Right renal cortex interstitium (tissue), 3 donors: ENCODE measurements at regions not wholly inside any gene's neighbourhood (a gene's known extent, or its start where the extent isn't known, plus 50 kb on each side); places are given as distances from the start of the nearest gene placed in this dataset.
"Not testable (repeated sequence)": the region's sequence is repeated elsewhere in the genome, so short reads cannot be mapped to it uniquely, and the experiment has no call there.

Experiments
- DNase-seq, 3 donors: peaks; one replicate each; pipeline ENCODE4 v3.0.0-alpha.2; 2013; ENCODE audit warnings: low read depth in 3 of 3, low spot score in 2 of 3

- DNase-seq, result not testable (repeated sequence)
These were observed 606.2 kb upstream of the CITED2 start for GRCh38 chr6:139980631-139981030.

- no peak for DNase-seq
These were observed 604.7 kb upstream of the CITED2 start for GRCh38 chr6:139979021-139979725.

GRCh38 chr6:139977887-139978332 is 603.5 kb upstream of the CITED2 start:
- no peak for DNase-seq

- no peak for DNase-seq
These were observed 599.4 kb upstream of the CITED2 start for GRCh38 chr6:139973669-139974344.

GRCh38 chr6:139972116-139972515 is 597.7 kb upstream of the CITED2 start:
- no peak for DNase-seq

GRCh38 chr6:139970591-139970991 is 596.1 kb upstream of the CITED2 start:
- DNase-seq, result no peak

GRCh38 chr6:139967497-139967896 is 593.0 kb upstream of the CITED2 start:
- no peak for DNase-seq

- no peak for DNase-seq
These were observed 590.9 kb upstream of the CITED2 start for GRCh38 chr6:139965393-139965792.

- DNase-seq, result no peak
These were observed 590.3 kb upstream of the CITED2 start for GRCh38 chr6:139964737-139965136.

- no peak for DNase-seq
These were observed 588.4 kb upstream of the CITED2 start for GRCh38 chr6:139962654-139963347.

GRCh38 chr6:139961190-139961589 is 586.7 kb upstream of the CITED2 start:
- no peak for DNase-seq

- DNase-seq, result no peak
These were observed 586.2 kb upstream of the CITED2 start for GRCh38 chr6:139960671-139961070.

GRCh38 chr6:139955366-139956155 is 581.1 kb upstream of the CITED2 start:
- DNase-seq, result no peak

GRCh38 chr6:139954463-139955071 is 580.1 kb upstream of the CITED2 start:
- DNase-seq, result no peak

- DNase-seq, result not testable (repeated sequence)
These were observed 579.3 kb upstream of the CITED2 start for GRCh38 chr6:139953780-139954179.

- no peak for DNase-seq
These were observed 576.7 kb upstream of the CITED2 start for GRCh38 chr6:139951172-139951571.

- DNase-seq, result no peak
These were observed 570.5 kb upstream of the CITED2 start for GRCh38 chr6:139944976-139945375.

- DNase-seq, result no peak
These were observed 569.7 kb upstream of the CITED2 start for GRCh38 chr6:139944131-139944530.

GRCh38 chr6:139943391-139943790 is 568.9 kb upstream of the CITED2 start:
- DNase-seq, result peak in 1 of 3 donors; percentile 56

GRCh38 chr6:139942331-139942730 is 567.9 kb upstream of the CITED2 start:
- no peak for DNase-seq
